MM.1S (cell line): ENCODE measurements at regions not wholly inside any gene's neighbourhood (a gene's known extent, or its start where the extent isn't known, plus 50 kb on each side); places are given as distances from the start of the nearest gene placed in this dataset.

Experiments
- DNase-seq: peaks from one replicate; pipeline ENCODE4 v3.0.0-alpha.2; 2015
- H2AFZ ChIP-seq: fragments of 300-600 bp; sonication (generic); 2 replicates; pipeline ENCODE4 v1.6.0; 2016; ENCODE audit warnings: antibody characterized with exemption, low read length
- H3F3A ChIP-seq: fragments of 300-600 bp; sonication (generic); 2 replicates; pipeline ENCODE4 v1.6.1; 2016; ENCODE audit warnings: mild to moderate bottlenecking, antibody characterized with exemption, low read length, moderate library complexity, mixed read lengths; ENCODE audit not compliant: insufficient read depth
- H3K27ac ChIP-seq: fragments of 300-600 bp; sonication (generic); 2 replicates; pipeline ENCODE4 v1.5.1; 2016; ENCODE audit warnings: mild to moderate bottlenecking, low read length
- H3K27me3 ChIP-seq: fragments of 300-600 bp; sonication (generic); replicated peaks from 2 replicates; pipeline ENCODE4 v1.6.0; 2016; ENCODE audit warnings: low read length; ENCODE audit not compliant: insufficient read depth
- H3K36me3 ChIP-seq: fragments of 300-600 bp; sonication (generic); replicated peaks from 2 replicates; pipeline ENCODE4 v1.6.1; 2016; ENCODE audit warnings: mild to moderate bottlenecking, low read length, mixed read lengths; ENCODE audit not compliant: insufficient read depth
- H3K4me1 ChIP-seq: fragments of 300-600 bp; sonication (generic); 2 replicates; pipeline ENCODE4 v1.6.1; 2016; ENCODE audit warnings: low read length, mixed read lengths
- H3K4me2 ChIP-seq: fragments of 300-600 bp; sonication (generic); 2 replicates; pipeline ENCODE4 v1.6.0; 2016; ENCODE audit warnings: low read depth, low read length
- H3K4me3 ChIP-seq: fragments of 300-600 bp; sonication (generic); 2 replicates; pipeline ENCODE4 v1.5.1; 2016; ENCODE audit warnings: low read length, mixed read lengths
- H3K79me2 ChIP-seq: fragments of 300-600 bp; sonication (generic); 2 replicates; pipeline ENCODE4 v1.6.1; 2016; ENCODE audit warnings: mixed run types, low read length, mixed read lengths
- H3K9ac ChIP-seq: fragments of 300-600 bp; sonication (generic); 2 replicates; pipeline ENCODE4 v1.6.1; 2016; ENCODE audit warnings: low read length, mixed read lengths
- H3K9me2 ChIP-seq: fragments of 300-600 bp; sonication (generic); replicated peaks from 2 replicates; pipeline ENCODE4 v1.6.1; 2016; ENCODE audit warnings: mild to moderate bottlenecking, low read length, mixed read lengths; ENCODE audit not compliant: insufficient read depth
- H3K9me3 ChIP-seq: fragments of 300-600 bp; sonication (generic); replicated peaks from 2 replicates; pipeline ENCODE4 v1.6.1; 2016; ENCODE audit warnings: mild to moderate bottlenecking, low read length, mixed read lengths; ENCODE audit not compliant: insufficient read depth
- H4K20me1 ChIP-seq: fragments of 300-600 bp; sonication (generic); 2 replicates; pipeline ENCODE4 v1.6.1; 2016; ENCODE audit warnings: mild to moderate bottlenecking, low read length, moderate library complexity, mixed read lengths; ENCODE audit not compliant: insufficient read depth
- CTCF ChIP-seq: fragments of 300-600 bp; sonication (generic); IDR thresholded peaks from 2 replicates; pipeline ENCODE4 v1.5.1; 2016; ENCODE audit warnings: antibody characterized with exemption, low read length, mixed read lengths
- EZH2 ChIP-seq: fragments of 300-600 bp; sonication (generic); optimal IDR thresholded peaks from 2 replicates; pipeline ENCODE3; 2017; ENCODE audit warnings: low read depth, mild to moderate bottlenecking, antibody characterized with exemption, low read length, mixed read lengths
- EZH2phosphoT487 ChIP-seq: fragments of 300-600 bp; sonication (generic); IDR thresholded peaks from 2 replicates; pipeline ENCODE4 v1.6.1; 2018; ENCODE audit warnings: antibody characterized with exemption, low read length

GRCh38 chr4:120545391-120545790 is 377.1 kb downstream of the PRDM5 start:
- Histone ChIP-seq H3K79me2 (no peaks in the 10 kb centered on the region), H3F3A (no peaks in the 10 kb centered on the region), H3K4me3 (no peak overlapping the region), H3K27ac (no peak overlapping the region), H3K36me3 (no peaks in the 10 kb centered on the region), H4K20me1 (no peaks in the 10 kb centered on the region), H3K9me3 (no peaks in the 10 kb centered on the region), H2AFZ (no peak overlapping the region), H3K27me3 (no peaks in the 10 kb centered on the region), H3K4me2 (no peak overlapping the region), H3K9me2 (no peaks in the 10 kb centered on the region), H3K9ac (no peak overlapping the region), H3K4me1 (no peaks in the 10 kb centered on the region)
- TF ChIP-seq EZH2phosphoT487 (no peak), EZH2 (no peak), CTCF (no peak)
- DNase-seq = no peak

GRCh38 chr4:120544838-120545237 is 377.7 kb downstream of the PRDM5 start:
- H3F3A ChIP-seq = no peaks in the 10 kb centered on the region
- no peak overlapping the region for H3K4me3 ChIP-seq
- H3K9me3 ChIP-seq = no peaks in the 10 kb centered on the region
- no peaks in the 10 kb centered on the region for H3K27me3 ChIP-seq
- H3K4me2 ChIP-seq = no peak overlapping the region
- H3K9me2 ChIP-seq = no peaks in the 10 kb centered on the region
- no peak for DNase-seq
- H3K27ac ChIP-seq = no peak overlapping the region
- no peaks in the 10 kb centered on the region for H3K79me2 ChIP-seq
- no peaks in the 10 kb centered on the region for H3K36me3 ChIP-seq
- H4K20me1 ChIP-seq = no peaks in the 10 kb centered on the region
- H3K4me1 ChIP-seq = no peaks in the 10 kb centered on the region
- H2AFZ ChIP-seq = no peak overlapping the region
- TF ChIP-seq CTCF (no peak), EZH2 (no peak), EZH2phosphoT487 (no peak)
- no peak overlapping the region for H3K9ac ChIP-seq

- no peak for DNase-seq
- no peaks in the 10 kb centered on the region for H3K4me1 ChIP-seq
- no peaks in the 10 kb centered on the region for H3K36me3 ChIP-seq
- H3K27ac ChIP-seq = no peak overlapping the region
- no peaks in the 10 kb centered on the region for H3K9me2 ChIP-seq
- TF ChIP-seq CTCF (no peak), EZH2phosphoT487 (no peak), EZH2 (no peak)
- no peak overlapping the region for H2AFZ ChIP-seq
- no peak overlapping the region for H3K4me3 ChIP-seq
- H3K79me2 ChIP-seq = no peaks in the 10 kb centered on the region
- no peaks in the 10 kb centered on the region for H3K27me3 ChIP-seq
- no peaks in the 10 kb centered on the region for H4K20me1 ChIP-seq
- H3K4me2 ChIP-seq = no peak overlapping the region
- H3K9ac ChIP-seq = no peak overlapping the region
- no peaks in the 10 kb centered on the region for H3K9me3 ChIP-seq
- no peaks in the 10 kb centered on the region for H3F3A ChIP-seq
These were observed 381.9 kb downstream of the PRDM5 start for GRCh38 chr4:120540625-120541024.
